ENCODE measurements at regions not wholly inside any gene's neighbourhood (a gene's known extent, or its start where the extent isn't known, plus 50 kb on each side); places are given as distances from the start of the nearest gene placed in this dataset.

DNA sequence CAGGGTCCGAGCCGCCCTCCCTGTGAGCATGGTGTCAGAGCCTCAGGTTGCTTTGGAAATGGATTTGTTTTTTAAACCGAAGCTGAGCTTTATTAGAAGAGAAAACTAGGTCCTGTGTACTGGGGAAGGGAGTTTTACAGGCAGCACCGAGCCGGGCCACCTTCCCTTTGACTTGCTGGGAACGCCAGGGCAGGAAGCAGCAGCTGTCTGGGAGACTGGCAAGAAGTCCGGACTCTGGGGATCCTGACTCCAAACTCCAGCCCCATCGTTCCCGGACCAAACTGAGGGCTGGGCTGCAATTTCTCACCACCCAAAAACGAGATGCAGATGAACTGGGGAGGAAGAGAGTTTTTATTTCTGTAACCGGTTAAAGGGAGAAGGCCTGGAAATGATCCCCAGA lies 214.9 kb upstream of the KCNG1 start:
- Histone ChIP-seq H4K20me1 (replicated peaks; ENCODE audit: control insufficient read depth, extremely low read depth, insufficient read depth, low read length) (no peaks in the 10 kb centered on the region), H3K27ac (ENCODE audit: insufficient read depth, low read depth, low read length) (no peak overlapping the region), H2AFZ (ENCODE audit: low read depth, low read length) (no peak overlapping the region), H3K79me2 (ENCODE audit: control insufficient read depth, insufficient read depth, low read length) (no peaks in the 10 kb centered on the region), H3K9ac (replicated peaks; ENCODE audit: extremely low read depth, insufficient read depth, low read length) (no peak overlapping the region), H3K9me1 (replicated peaks; ENCODE audit: control insufficient read depth, extremely low read depth, insufficient read depth, low read length) (no peaks in the 10 kb centered on the region), H3K4me2 (ENCODE audit: insufficient read depth, low read length) (no peak overlapping the region), H3K4me1 (ENCODE audit: control insufficient read depth, extremely low read depth, insufficient read depth, low read length) (no peaks in the 10 kb centered on the region), H3K4me3 (replicated peaks in 1 of 3; ENCODE audit: insufficient read depth in 1 of 3, low read depth in 1 of 3, low read length in 3 of 3) (no peak overlapping the region), H3K27me3 (ENCODE audit: control insufficient read depth in 2 of 2, insufficient read depth in 2 of 2, low read length in 2 of 2) (peaks cover 2 to 7% of the 10 kb centered on the region in 2 experiments), H3K36me3 (ENCODE audit: control insufficient read depth in 2 of 2, extremely low read depth in 1 of 2, insufficient read depth in 2 of 2, low read length in 2 of 2) (no peaks in the 10 kb centered on the region), H3K9me3 (replicated peaks; ENCODE audit: control insufficient read depth, insufficient read depth, low read length) (no peaks in the 10 kb centered on the region)
- dilution Hi-C loops (cut with MboI; ENCODE audit: extremely low pct_ligation_motif_present, low sequenced_read_pairs) (no loop called here), intact Hi-C loops (cut with micrococcal nuclease) (loop anchor here (5.0 kb wide), 1 partner anchor 250 kb away; no protein-coding TSS in a partner anchor)
- no TSS peak for BruUV-seq (replicated peaks)
- DNase-seq (ENCODE audit: low read depth, low spot score), result no peak
- TF ChIP-seq, protein P1, sequence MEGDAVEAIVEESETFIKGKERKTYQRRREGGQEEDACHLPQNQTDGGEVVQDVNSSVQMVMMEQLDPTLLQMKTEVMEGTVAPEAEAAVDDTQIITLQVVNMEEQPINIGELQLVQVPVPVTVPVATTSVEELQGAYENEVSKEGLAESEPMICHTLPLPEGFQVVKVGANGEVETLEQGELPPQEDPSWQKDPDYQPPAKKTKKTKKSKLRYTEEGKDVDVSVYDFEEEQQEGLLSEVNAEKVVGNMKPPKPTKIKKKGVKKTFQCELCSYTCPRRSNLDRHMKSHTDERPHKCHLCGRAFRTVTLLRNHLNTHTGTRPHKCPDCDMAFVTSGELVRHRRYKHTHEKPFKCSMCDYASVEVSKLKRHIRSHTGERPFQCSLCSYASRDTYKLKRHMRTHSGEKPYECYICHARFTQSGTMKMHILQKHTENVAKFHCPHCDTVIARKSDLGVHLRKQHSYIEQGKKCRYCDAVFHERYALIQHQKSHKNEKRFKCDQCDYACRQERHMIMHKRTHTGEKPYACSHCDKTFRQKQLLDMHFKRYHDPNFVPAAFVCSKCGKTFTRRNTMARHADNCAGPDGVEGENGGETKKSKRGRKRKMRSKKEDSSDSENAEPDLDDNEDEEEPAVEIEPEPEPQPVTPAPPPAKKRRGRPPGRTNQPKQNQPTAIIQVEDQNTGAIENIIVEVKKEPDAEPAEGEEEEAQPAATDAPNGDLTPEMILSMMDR (IDR thresholded peaks at IDR 0.05; ENCODE audit: extremely low read depth in 1 of 2, insufficient read depth in 1 of 2, low read depth in 1 of 2, low read length in 2 of 2), result no peak
- TF ChIP-seq JUN (IDR thresholded peaks at IDR 0.05; ENCODE audit: borderline replicate concordance, insufficient read depth, insufficient read length, low read depth) (no peak), FOS (IDR thresholded peaks at IDR 0.05; ENCODE audit: borderline replicate concordance, insufficient read depth, low read length) (no peak)
- TF ChIP-seq, protein P2, sequence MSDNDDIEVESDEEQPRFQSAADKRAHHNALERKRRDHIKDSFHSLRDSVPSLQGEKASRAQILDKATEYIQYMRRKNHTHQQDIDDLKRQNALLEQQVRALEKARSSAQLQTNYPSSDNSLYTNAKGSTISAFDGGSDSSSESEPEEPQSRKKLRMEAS (IDR thresholded peaks at IDR 0.05; ENCODE audit: insufficient read depth, insufficient read length), result no peak
- FAIRE-seq, result no peak
- ChIA-PET CTCF (no interaction called here), POLR2A (interaction anchor here (0.6 kb wide), 1 partner anchor 32 kb away, joined by 6 read pairs; no protein-coding TSS in a partner anchor)

DNA sequence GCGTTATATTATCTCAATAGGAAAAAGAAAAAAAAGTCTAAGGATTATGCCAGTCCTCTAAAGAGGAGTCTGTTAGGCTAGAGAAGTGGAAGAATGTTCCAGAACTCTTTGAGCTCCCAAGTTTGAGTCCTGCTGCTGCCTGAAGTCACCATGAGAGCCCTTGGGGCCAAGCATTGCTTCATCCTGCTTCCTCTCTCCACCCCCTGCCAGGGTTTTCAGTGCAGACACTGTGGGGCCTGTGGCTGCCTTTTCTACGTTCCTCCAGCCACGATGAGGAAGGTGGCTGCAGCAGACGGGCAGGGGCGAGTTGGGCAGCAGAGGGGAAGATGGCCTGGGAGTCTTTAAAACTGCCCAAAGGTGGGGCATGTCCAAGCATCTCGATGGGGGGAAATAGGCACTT lies 214.4 kb upstream of the KCNG1 start:
- Histone ChIP-seq H2AFZ (ENCODE audit: low read depth, low read length) (no peak overlapping the region), H3K9me3 (replicated peaks; ENCODE audit: control insufficient read depth, insufficient read depth, low read length) (no peaks in the 10 kb centered on the region), H3K9me1 (replicated peaks; ENCODE audit: control insufficient read depth, extremely low read depth, insufficient read depth, low read length) (no peaks in the 10 kb centered on the region), H3K79me2 (ENCODE audit: control insufficient read depth, insufficient read depth, low read length) (no peaks in the 10 kb centered on the region), H3K36me3 (ENCODE audit: control insufficient read depth in 2 of 2, extremely low read depth in 1 of 2, insufficient read depth in 2 of 2, low read length in 2 of 2) (no peaks in the 10 kb centered on the region), H3K27ac (ENCODE audit: insufficient read depth, low read depth, low read length) (no peak overlapping the region), H4K20me1 (replicated peaks; ENCODE audit: control insufficient read depth, extremely low read depth, insufficient read depth, low read length) (no peaks in the 10 kb centered on the region), H3K27me3 (ENCODE audit: control insufficient read depth in 2 of 2, insufficient read depth in 2 of 2, low read length in 2 of 2) (peaks cover 0 to 7% of the 10 kb centered on the region in 2 experiments), H3K4me1 (ENCODE audit: control insufficient read depth, extremely low read depth, insufficient read depth, low read length) (no peaks in the 10 kb centered on the region), H3K4me3 (replicated peaks in 1 of 3; ENCODE audit: insufficient read depth in 1 of 3, low read depth in 1 of 3, low read length in 3 of 3) (no peak overlapping the region), H3K4me2 (ENCODE audit: insufficient read depth, low read length) (no peak overlapping the region), H3K9ac (replicated peaks; ENCODE audit: extremely low read depth, insufficient read depth, low read length) (no peak overlapping the region)
- intact Hi-C loops (cut with micrococcal nuclease), result loop anchor here (5.0 kb wide), 1 partner anchor 250 kb away; no protein-coding TSS in a partner anchor
- BruUV-seq (replicated peaks), result no TSS peak
- POLR2A ChIA-PET, result interaction anchor here (0.6 kb wide), 1 partner anchor 32 kb away, joined by 6 read pairs; no protein-coding TSS in a partner anchor
- FAIRE-seq (no peak), DNase-seq (ENCODE audit: low read depth, low spot score) (no peak)
- dilution Hi-C loops (cut with MboI; ENCODE audit: extremely low pct_ligation_motif_present, low sequenced_read_pairs), result no loop called here
- CTCF ChIA-PET, result no interaction called here
- TF ChIP-seq EZH2 (IDR thresholded peaks at IDR 0.05; ENCODE audit: borderline replicate concordance, low read depth, low read length, severe bottlenecking), result no peak
- TF ChIP-seq FOS (IDR thresholded peaks at IDR 0.05; ENCODE audit: borderline replicate concordance, insufficient read depth, low read length), result no peak
- no peak for TF ChIP-seq MYC (IDR thresholded peaks at IDR 0.05; ENCODE audit: low read depth, low read length)
- TF ChIP-seq, protein P1 (IDR thresholded peaks at IDR 0.05; ENCODE audit: extremely low read depth in 1 of 2, insufficient read depth in 1 of 2, low read depth in 1 of 2, low read length in 2 of 2), result no peak
- TF ChIP-seq GATA2 (IDR thresholded peaks at IDR 0.05; ENCODE audit: insufficient read depth, insufficient read length, low read depth, low read length), result no peak
